Ishikawa (cell line): ENCODE measurements at regions not wholly inside any gene's neighbourhood (a gene's known extent, or its start where the extent isn't known, plus 50 kb on each side); places are given as distances from the start of the nearest gene placed in this dataset.
A peak's percentile ranks its signal among the peaks of the same experiment; 100 is the strongest.

Source experiments
- CEBPB ChIP-seq: IDR thresholded peaks from 2 replicates; pipeline ENCODE4 v1.6.1; 2012
- CREB1 ChIP-seq: IDR thresholded peaks from 2 replicates; pipeline ENCODE4 v1.6.1; 2012; ENCODE audit warnings: low read depth
- EGR1 ChIP-seq: IDR thresholded peaks from 2 replicates; pipeline ENCODE4 v1.6.1; 2012
- EP300 ChIP-seq: IDR thresholded peaks from 2 replicates; pipeline ENCODE4 v1.6.1; 2012; ENCODE audit warnings: borderline replicate concordance
- FOXM1 ChIP-seq: IDR thresholded peaks from 2 replicates; pipeline ENCODE4 v1.6.1; 2012; ENCODE audit warnings: low read depth, borderline replicate concordance
- NFIC ChIP-seq: IDR thresholded peaks from 2 replicates; pipeline ENCODE4 v1.6.1; 2012
- RAD21 ChIP-seq: IDR thresholded peaks from 2 replicates; pipeline ENCODE4 v1.6.1; 2012; ENCODE audit warnings: low read depth
- TAF1 ChIP-seq: IDR thresholded peaks from 2 replicates; pipeline ENCODE4 v1.6.1; 2012; ENCODE audit warnings: low read depth, mild to moderate bottlenecking
- TCF12 ChIP-seq: IDR thresholded peaks from 2 replicates; pipeline ENCODE4 v1.6.1; 2012; ENCODE audit warnings: low read depth
- TEAD4 ChIP-seq: IDR thresholded peaks from 2 replicates; pipeline ENCODE4 v1.6.1; 2012
- YY1 ChIP-seq: IDR thresholded peaks from 2 replicates; pipeline ENCODE4 v1.6.1; 2012; ENCODE audit warnings: low read depth
- ZBTB7A ChIP-seq: IDR thresholded peaks from 2 replicates; pipeline ENCODE4 v1.6.1; 2012; ENCODE audit warnings: low read depth
- TF ChIP-seq, protein P1 (sequence below): IDR thresholded peaks from 2 replicates; pipeline ENCODE4 v1.6.1; 2012; ENCODE audit warnings: low read depth, mild to moderate bottlenecking
- TF ChIP-seq, protein P2 (sequence below): IDR thresholded peaks from 2 replicates; pipeline ENCODE4 v1.6.1; 2012
- TF ChIP-seq, protein P3 (sequence below): IDR thresholded peaks from 2 replicates; pipeline ENCODE4 v1.6.1; 2012

DNA sequence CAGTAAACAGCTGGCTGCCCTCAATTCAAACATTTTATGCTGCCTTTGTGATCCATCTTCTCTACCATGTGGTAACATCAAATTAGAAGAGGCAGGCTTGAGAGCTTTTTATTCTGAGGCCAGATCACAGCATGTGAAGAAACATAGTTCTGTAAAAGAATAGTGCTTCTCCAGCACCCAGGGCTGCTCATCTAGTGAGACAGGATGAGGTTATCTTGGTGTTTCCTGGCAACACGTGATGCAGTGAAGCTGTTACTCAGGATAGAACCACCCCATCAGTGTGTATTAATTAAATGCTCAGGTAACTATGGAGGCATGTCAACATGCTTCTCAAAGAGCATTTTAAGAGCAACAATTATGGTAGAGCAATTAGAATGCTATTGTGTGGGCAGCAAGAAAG, 400.5 kb upstream of the ACO1 start:
- TF ChIP-seq ZBTB7A (no peak), TEAD4 (no peak), EGR1 (no peak), RAD21 (no peak), NFIC (no peak), CREB1 (no peak), TCF12 (no peak), FOXM1 (no peak), CEBPB (no peak), EP300 (no peak)
- TF ChIP-seq, protein P1, sequence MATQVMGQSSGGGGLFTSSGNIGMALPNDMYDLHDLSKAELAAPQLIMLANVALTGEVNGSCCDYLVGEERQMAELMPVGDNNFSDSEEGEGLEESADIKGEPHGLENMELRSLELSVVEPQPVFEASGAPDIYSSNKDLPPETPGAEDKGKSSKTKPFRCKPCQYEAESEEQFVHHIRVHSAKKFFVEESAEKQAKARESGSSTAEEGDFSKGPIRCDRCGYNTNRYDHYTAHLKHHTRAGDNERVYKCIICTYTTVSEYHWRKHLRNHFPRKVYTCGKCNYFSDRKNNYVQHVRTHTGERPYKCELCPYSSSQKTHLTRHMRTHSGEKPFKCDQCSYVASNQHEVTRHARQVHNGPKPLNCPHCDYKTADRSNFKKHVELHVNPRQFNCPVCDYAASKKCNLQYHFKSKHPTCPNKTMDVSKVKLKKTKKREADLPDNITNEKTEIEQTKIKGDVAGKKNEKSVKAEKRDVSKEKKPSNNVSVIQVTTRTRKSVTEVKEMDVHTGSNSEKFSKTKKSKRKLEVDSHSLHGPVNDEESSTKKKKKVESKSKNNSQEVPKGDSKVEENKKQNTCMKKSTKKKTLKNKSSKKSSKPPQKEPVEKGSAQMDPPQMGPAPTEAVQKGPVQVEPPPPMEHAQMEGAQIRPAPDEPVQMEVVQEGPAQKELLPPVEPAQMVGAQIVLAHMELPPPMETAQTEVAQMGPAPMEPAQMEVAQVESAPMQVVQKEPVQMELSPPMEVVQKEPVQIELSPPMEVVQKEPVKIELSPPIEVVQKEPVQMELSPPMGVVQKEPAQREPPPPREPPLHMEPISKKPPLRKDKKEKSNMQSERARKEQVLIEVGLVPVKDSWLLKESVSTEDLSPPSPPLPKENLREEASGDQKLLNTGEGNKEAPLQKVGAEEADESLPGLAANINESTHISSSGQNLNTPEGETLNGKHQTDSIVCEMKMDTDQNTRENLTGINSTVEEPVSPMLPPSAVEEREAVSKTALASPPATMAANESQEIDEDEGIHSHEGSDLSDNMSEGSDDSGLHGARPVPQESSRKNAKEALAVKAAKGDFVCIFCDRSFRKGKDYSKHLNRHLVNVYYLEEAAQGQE = no peak
- TF ChIP-seq, protein P2, sequence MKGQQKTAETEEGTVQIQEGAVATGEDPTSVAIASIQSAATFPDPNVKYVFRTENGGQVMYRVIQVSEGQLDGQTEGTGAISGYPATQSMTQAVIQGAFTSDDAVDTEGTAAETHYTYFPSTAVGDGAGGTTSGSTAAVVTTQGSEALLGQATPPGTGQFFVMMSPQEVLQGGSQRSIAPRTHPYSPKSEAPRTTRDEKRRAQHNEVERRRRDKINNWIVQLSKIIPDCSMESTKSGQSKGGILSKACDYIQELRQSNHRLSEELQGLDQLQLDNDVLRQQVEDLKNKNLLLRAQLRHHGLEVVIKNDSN = no peak
- TF ChIP-seq, protein P3, sequence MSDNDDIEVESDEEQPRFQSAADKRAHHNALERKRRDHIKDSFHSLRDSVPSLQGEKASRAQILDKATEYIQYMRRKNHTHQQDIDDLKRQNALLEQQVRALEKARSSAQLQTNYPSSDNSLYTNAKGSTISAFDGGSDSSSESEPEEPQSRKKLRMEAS = no peak

DNA sequence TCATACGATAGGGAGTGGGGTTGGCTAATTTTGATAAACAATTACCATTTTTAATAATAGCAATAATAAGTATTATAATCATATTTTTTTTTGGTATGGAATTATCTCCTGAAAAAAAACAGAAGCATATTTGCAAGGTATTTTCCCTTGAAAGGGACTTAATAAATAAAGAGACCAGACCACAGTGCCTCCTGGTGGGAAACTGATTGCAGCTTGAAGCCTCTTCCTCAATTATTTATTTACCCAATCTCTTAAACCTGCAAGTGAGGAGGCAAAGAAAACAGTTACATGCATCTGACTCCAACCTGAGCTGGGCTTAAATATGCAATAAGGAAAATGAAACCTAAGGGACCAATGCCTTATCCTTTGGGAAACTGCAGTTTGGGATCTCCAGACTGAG, 388.1 kb upstream of the ACO1 start:
- TF ChIP-seq NFIC (no peak), RAD21 (peak; percentile 22; the same call in 1 of the 2 replicates)

DNA sequence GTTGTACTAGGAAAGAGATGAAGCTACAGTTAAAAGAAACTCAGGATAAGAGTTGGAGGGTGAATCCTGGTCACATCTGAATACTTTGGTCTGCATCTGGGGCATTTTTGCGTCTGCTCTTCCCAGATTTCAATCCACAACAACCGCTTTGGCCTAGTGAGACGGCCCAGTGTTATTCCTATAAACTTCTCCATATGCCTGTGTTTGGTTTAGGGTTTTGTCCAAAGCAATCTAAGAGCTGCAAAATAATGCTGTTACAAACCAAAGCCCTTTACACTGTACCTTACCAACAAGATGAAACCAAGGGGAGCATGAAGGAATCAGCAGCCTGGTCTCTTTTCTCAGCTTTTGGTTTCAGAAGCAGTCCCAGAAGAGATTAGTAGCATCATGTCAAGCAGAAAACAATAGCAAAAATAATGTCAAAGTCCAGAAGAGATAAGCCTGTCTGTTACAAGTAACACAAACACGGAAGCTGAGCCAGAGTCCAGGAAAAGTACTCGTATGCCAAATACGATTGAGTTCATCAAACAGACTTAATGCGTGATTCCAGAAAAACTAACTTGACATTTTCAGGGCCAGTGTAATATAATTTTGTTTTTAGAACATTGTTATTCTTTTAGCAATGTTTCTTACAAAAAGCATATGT, 379.9 kb upstream of the ACO1 start:
- TF ChIP-seq CEBPB (no peak), TCF12 (no peak), TEAD4 (no peak), NFIC (no peak), EGR1 (no peak), CREB1 (no peak), FOXM1 (no peak), TAF1 (no peak), YY1 (no peak), ZBTB7A (no peak)
- TF ChIP-seq, protein P3 = no peak

DNA sequence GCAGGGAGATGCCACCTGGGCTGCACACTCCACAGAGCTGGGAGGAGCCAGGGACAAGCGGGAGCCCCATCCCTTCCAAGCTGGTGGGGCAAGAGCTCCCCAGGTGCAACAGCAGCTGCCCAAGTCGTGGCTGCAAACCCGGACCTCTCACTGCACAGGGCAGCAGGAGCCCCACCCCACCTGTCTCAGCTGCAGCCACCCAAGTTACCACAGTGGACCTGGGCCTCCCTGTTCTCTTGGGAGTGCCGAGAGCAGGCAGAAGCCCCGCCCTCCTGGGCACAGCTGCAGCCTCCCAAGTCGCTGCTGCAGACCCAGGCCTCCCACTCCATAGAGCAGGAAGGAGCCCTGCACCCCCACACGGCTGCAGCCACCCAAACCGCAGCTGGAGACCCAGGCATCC, 374.1 kb upstream of the ACO1 start:
- TF ChIP-seq, protein P3 = no peak
- TF ChIP-seq NFIC (no peak), ZBTB7A (no peak), CEBPB (no peak), TAF1 (no peak), CREB1 (no peak), TEAD4 (no peak), EGR1 (no peak), TCF12 (no peak), YY1 (no peak)
- TF ChIP-seq, protein P2 = no peak
- TF ChIP-seq, protein P1 = no peak

DNA sequence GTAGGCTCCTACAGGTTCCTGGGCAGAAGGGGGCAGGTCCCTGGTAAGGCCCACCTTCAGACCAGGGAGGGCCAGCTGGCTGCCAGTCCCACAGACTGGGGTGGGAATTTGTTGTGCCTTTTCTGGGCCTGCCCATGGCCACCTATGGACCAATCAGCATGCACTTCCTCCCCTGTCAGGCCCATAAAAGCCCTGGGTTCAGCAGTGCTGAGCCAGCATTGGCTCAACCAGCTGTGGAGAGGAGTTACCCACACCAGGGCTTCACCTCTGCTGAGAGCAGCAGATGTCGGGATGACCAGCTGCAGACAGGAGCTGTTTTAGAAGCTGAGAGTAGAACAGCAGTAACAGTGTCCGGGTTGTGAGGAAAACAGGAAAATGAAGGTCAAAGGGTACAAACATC, 373.4 kb upstream of the ACO1 start:
- TF ChIP-seq CREB1 = no peak
- no peak for TF ChIP-seq CEBPB
- TF ChIP-seq, protein P1 = no peak
- no peak for TF ChIP-seq TEAD4
- no peak for TF ChIP-seq EGR1
- TF ChIP-seq FOXM1 = no peak
- TF ChIP-seq ZBTB7A = no peak
- no peak for TF ChIP-seq EP300
- TF ChIP-seq YY1 = no peak
- TF ChIP-seq TAF1 = no peak
